CD4-positive, alpha-beta T cell (primary cell): ENCODE measurements at regions not wholly inside any gene's neighbourhood (a gene's known extent, or its start where the extent isn't known, plus 50 kb on each side); places are given as distances from the start of the nearest gene placed in this dataset.

Experiments used
- ATAC-seq: fragments of 200-7000 bp; cut with Tn5 transposase; one replicate; pipeline ENCODE4 v1.10.0; 2022; ENCODE audit warnings: mild to moderate bottlenecking; ENCODE audit not compliant: poor library complexity
- CTCF ChIA-PET: fragments of 350-600 bp; sonication (Branson Sonifier 250); formaldehyde crosslinking; loops from one replicate; lab custom pipeline; 2021; ENCODE audit warnings: antibody characterized with exemption, inconsistent platforms; lab: Charles Lee
- POLR2A ChIA-PET: fragments of 350-600 bp; sonication (Branson Sonifier 250); formaldehyde crosslinking; loops from one replicate; lab custom pipeline; 2021; ENCODE audit warnings: antibody characterized with exemption, inconsistent platforms; lab: Charles Lee
- DNase-seq, 14 experiments: peaks; one replicate each; pipeline ENCODE4 v3.0.0-alpha.2; 2013 to 2020; ENCODE audit warnings: mixed read lengths in 2 of 14
- H3K27ac ChIP-seq, 2 donors: one replicate each; pipeline versions ENCODE4 v1.5.1 to v1.7.0; 2013; ENCODE audit warnings: low read length in 2 of 2, low read depth in 1 of 2, mild to moderate bottlenecking in 1 of 2
- H3K27me3 ChIP-seq, 2 experiments: 1 replicate in 1 of 2; 2 replicates in 1 of 2; pipeline versions ENCODE4 v1.6.1 to v1.7.0; 2013; ENCODE audit warnings: low read length in 2 of 2, control low read depth in 1 of 2, mild to moderate bottlenecking in 1 of 2, moderate library complexity in 1 of 2; ENCODE audit not compliant: insufficient read depth in 2 of 2, control insufficient read depth in 1 of 2
- H3K36me3 ChIP-seq: one replicate; pipeline ENCODE4 v1.6.1; 2013; ENCODE audit warnings: low read length, control low read depth; ENCODE audit not compliant: insufficient read depth
- H3K4me1 ChIP-seq: one replicate; pipeline ENCODE4 v1.6.1; 2013; ENCODE audit warnings: low read length, control low read depth; ENCODE audit not compliant: insufficient read depth
- H3K4me3 ChIP-seq: one replicate; pipeline ENCODE4 v1.5.1; 2013; ENCODE audit warnings: mild to moderate bottlenecking, low read length, moderate library complexity
- H3K9me3 ChIP-seq, 2 experiments: 1 replicate in 1 of 2; 2 replicates in 1 of 2; pipeline versions ENCODE4 v1.6.1 to v1.7.0; 2013; ENCODE audit warnings: low read length in 2 of 2, mild to moderate bottlenecking in 2 of 2, control low read depth in 1 of 2, moderate library complexity in 1 of 2; ENCODE audit not compliant: control insufficient read depth in 1 of 2, insufficient read depth in 1 of 2
- H3K27ac Mint-ChIP-seq: one replicate; pipeline ENCODE4 v1.8.0; 2020; ENCODE audit warnings: mixed read lengths
- H3K27me3 Mint-ChIP-seq: one replicate; pipeline ENCODE4 v1.8.0; 2021; ENCODE audit warnings: mixed read lengths
- H3K36me3 Mint-ChIP-seq: one replicate; pipeline ENCODE4 v1.8.0; 2021; ENCODE audit warnings: low read depth, mixed read lengths
- H3K4me1 Mint-ChIP-seq: one replicate; pipeline ENCODE4 v1.8.0; 2021; ENCODE audit warnings: low read depth, mixed read lengths
- H3K4me3 Mint-ChIP-seq: one replicate; pipeline ENCODE4 v1.8.0; 2020; ENCODE audit warnings: mild to moderate bottlenecking, mixed read lengths
- H3K9me3 Mint-ChIP-seq: one replicate; pipeline ENCODE4 v1.8.0; 2020; ENCODE audit warnings: mixed read lengths
- intact Hi-C, 2 experiments: fragments of 100-400 bp; cut with DNase I in 1 of 2; cut with micrococcal nuclease in 1 of 2; formaldehyde crosslinking; loops; one replicate each; pipeline versions ENCODE4 v1.15.1 to v1.9.0; 2023 to 2025; cut with DNase I, micrococcal nuclease
- TF ChIP-seq, protein P1 (sequence below): fragments of 200-600 bp; IDR thresholded peaks from one replicate; pipeline ENCODE4 v1.8.0; 2022; ENCODE audit warnings: antibody characterized with exemption, mild to moderate bottlenecking

DNA sequence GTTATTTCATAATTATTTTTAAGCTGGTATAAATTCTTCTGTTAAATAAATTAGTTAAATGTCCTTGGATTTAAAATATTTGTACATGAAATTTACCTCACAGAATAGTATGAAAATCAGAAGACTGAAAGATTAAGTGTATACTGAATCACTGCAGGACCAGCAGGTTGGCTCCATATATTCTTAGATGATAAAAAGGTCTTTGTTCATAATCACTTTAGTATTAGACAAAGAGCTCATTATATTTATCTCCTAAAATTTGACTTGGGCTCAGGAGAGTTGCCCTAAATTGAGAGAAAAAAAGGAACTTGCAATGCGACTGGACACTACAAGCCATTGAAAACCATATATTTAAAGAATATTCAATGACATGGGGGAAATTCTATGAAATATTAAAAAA lies 766.4 kb upstream of the CITED2 start:
- DNase-seq = no peak
- no peak overlapping the region for H3K27ac ChIP-seq
- CTCF ChIA-PET = no interaction called here
- no peaks in the 10 kb centered on the region for H3K9me3 ChIP-seq
- ATAC-seq = no peak
- H3K4me3 ChIP-seq = no peak overlapping the region
- Mint-ChIP-seq H3K9me3 (no peaks in the 10 kb centered on the region), H3K4me3 (no peak overlapping the region), H3K27ac (no peak overlapping the region), H3K27me3 (no peaks in the 10 kb centered on the region), H3K4me1 (no peaks in the 10 kb centered on the region), H3K36me3 (no peaks in the 10 kb centered on the region)
- no peaks in the 10 kb centered on the region for H3K27me3 ChIP-seq
- POLR2A ChIA-PET = no interaction called here
- TF ChIP-seq, protein P1, sequence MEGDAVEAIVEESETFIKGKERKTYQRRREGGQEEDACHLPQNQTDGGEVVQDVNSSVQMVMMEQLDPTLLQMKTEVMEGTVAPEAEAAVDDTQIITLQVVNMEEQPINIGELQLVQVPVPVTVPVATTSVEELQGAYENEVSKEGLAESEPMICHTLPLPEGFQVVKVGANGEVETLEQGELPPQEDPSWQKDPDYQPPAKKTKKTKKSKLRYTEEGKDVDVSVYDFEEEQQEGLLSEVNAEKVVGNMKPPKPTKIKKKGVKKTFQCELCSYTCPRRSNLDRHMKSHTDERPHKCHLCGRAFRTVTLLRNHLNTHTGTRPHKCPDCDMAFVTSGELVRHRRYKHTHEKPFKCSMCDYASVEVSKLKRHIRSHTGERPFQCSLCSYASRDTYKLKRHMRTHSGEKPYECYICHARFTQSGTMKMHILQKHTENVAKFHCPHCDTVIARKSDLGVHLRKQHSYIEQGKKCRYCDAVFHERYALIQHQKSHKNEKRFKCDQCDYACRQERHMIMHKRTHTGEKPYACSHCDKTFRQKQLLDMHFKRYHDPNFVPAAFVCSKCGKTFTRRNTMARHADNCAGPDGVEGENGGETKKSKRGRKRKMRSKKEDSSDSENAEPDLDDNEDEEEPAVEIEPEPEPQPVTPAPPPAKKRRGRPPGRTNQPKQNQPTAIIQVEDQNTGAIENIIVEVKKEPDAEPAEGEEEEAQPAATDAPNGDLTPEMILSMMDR = no peak
- no peaks in the 10 kb centered on the region for H3K36me3 ChIP-seq
- H3K4me1 ChIP-seq = no peaks in the 10 kb centered on the region
- intact Hi-C loops = no loop called here

DNA sequence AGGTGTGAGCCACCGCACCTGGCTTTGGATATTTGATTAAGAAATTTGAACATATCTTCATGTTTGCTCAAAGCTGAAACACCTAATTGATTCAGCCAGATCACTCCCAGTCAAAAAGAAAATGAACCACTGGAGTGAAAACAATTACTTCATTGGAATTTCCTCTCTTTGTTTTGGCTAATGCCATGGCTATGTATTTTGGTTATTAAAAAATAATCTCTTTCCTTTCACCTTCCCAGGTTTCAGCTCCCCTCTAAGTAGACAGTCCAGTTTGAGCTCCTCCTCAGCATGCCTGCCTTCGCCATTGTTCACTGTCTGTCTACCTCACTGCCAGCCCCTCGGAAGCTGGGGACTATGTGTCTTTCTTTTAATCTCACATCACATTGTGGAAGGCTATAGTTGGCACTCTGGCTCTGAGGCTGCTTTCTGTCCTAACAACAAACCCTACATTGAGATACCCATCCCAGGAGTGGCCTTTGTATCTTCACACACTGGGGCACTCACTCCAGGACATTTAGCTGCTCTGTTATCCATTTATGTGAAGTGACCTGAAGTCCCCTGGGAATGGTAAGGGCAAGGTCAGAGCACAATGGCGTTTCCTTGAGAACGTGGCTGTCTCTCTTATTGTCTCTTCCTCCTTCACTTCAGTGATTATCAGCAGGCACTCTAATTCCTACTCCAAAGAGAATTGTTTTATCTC lies 764.0 kb upstream of the CITED2 start:
- ChIA-PET CTCF (interaction anchor here (1.5 kb wide), 1 partner anchor 29 kb away, joined by 3 read pairs; no protein-coding TSS in a partner anchor), POLR2A (no interaction called here)
- H3K4me1 Mint-ChIP-seq = no peaks in the 10 kb centered on the region
- TF ChIP-seq, protein P1 = no peak
- DNase-seq (no peak), ATAC-seq (no peak)
- Histone ChIP-seq H3K9me3 (peaks cover 0 to 5% of the 10 kb centered on the region in 2 experiments), H3K4me1 (no peaks in the 10 kb centered on the region), H3K36me3 (no peaks in the 10 kb centered on the region), H3K27me3 (no peaks in the 10 kb centered on the region), H3K4me3 (no peak overlapping the region), H3K27ac (no peak overlapping the region)
- H3K36me3 Mint-ChIP-seq = no peaks in the 10 kb centered on the region
- H3K27me3 Mint-ChIP-seq = peaks cover 4% of the 10 kb centered on the region
- intact Hi-C loops = no loop called here
- no peak overlapping the region for H3K27ac Mint-ChIP-seq
- no peak overlapping the region for H3K4me3 Mint-ChIP-seq
- peaks cover 7% of the 10 kb centered on the region for H3K9me3 Mint-ChIP-seq

DNA sequence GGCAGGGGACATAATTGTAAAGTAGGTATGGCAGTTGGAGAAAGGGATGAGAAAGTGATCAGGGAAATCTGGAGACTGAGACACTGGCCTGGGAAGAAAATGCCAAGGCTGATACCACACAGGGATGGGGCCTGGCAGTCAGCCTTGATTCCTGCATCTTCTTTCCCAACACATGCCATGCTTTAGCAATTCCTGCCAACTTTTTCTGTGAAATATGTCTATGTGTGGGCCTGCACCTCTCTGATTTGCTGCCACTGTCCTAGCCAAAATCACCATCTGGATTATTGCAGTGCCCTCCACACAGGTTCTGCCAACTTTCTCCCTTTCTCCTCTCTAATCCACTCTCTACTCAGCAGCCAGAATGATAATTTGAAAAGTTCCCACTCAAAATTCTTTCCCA lies 759.8 kb upstream of the CITED2 start:
- Mint-ChIP-seq H3K4me1 (no peaks in the 10 kb centered on the region), H3K27me3 (peaks cover 4% of the 10 kb centered on the region), H3K27ac (no peak overlapping the region), H3K4me3 (no peak overlapping the region), H3K36me3 (no peaks in the 10 kb centered on the region), H3K9me3 (peaks cover 15% of the 10 kb centered on the region)
- Histone ChIP-seq H3K4me3 (no peak overlapping the region), H3K27me3 (no peaks in the 10 kb centered on the region), H3K9me3 (peaks cover 0 to 11% of the 10 kb centered on the region in 2 experiments), H3K36me3 (no peaks in the 10 kb centered on the region), H3K4me1 (no peaks in the 10 kb centered on the region), H3K27ac (no peak overlapping the region)
- TF ChIP-seq, protein P1 = no peak
- ChIA-PET POLR2A (no interaction called here), CTCF (no interaction called here)
- intact Hi-C loops = no loop called here
- no peak for ATAC-seq
- no peak for DNase-seq
